Ureter (tissue), 1 donor: ENCODE measurements at regions not wholly inside any gene's neighbourhood (a gene's known extent, or its start where the extent isn't known, plus 50 kb on each side); places are given as distances from the start of the nearest gene placed in this dataset.

Experiments used
- DNase-seq: peaks from one replicate; pipeline ENCODE4 v3.0.0-alpha.2; 2020; ENCODE audit warnings: low spot score
- donor health status: DM: yes; HTN: yes; CAD: no.

DNA sequence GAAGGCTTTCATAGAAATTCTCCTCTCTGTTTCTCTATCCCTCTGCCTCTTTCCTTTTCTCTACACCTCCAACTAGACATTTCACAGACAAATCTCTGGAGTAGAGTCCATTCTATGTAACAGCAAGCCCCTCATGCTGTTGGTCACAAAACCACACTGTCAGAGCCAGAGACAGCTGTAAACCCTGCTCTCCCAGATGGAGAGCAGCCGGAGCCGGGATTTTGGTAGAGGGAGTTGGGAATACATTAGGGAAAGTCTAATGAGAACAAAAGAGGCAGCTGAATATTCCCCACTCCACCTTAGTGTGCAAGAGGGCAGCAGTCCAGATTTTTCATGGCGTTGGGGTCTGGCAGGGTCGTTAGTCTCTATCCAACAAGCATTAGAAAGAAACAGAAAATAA lies 68.3 kb upstream of the EDN1 start:
- no peak for DNase-seq

DNA sequence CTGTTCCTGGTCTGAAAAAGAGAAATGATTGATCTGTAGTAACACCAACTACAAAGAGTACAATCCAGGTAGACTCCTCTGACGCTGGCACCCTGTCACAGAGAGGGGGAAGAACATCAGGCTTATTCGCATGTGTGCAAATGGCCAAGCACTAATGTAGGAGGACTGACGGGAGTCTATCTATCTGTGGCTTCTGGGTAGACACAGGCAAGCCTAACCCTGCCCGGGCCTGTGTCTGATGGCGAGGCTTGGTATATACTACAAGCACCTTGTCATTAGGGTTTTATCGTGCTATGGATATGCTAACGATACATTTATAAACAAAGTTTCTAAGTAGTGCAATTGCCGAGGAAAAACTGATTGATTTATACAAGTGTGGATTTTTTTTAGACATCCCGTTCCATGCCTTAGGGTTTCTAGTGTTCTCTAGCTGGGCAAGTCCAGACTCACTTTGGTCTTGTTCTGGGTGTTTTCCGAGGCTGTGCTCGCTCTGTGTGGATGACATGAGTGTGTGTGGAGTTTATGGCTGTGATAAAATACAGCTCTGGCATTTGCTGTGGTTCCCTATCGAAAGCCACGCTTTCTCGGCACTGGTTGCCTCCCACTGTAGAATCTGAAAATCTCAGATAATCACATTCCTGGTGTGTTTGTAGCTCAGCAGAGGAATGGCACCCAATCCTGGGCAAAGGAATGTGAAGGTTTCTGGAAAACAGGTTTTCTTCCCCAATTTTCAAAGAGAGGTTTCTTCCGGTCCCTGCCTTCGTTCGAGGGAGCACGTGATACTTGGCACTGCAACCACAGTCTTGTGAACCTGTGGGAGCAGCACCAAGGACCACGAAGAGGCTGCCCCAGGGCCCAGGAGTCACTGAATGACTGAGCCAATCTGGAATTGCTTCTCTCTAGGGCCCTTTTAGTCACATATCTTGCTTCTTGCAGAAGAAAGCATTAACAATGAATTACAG lies 67.5 kb upstream of the EDN1 start:
- DNase-seq: no peak

DNA sequence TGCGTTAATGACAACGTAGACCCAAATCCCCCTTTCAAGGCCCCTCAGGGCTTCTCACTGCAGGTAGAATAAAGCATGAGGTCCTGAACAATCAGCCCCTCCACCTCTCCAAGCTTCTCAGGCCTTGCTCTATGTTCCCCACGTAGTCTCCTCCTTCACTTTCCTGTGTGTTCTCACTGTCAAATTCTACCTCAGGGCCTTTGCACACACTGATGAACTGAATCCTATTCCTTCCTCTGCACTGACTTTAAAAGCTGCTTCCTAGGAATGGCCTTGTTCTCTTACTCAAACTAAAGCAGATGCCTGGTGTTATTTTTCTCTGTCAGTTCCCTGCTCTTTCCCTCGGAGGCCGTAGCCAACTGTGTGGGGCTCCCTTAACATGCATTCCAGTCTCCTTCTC lies 66.8 kb upstream of the EDN1 start:
- DNase-seq: no peak

DNA sequence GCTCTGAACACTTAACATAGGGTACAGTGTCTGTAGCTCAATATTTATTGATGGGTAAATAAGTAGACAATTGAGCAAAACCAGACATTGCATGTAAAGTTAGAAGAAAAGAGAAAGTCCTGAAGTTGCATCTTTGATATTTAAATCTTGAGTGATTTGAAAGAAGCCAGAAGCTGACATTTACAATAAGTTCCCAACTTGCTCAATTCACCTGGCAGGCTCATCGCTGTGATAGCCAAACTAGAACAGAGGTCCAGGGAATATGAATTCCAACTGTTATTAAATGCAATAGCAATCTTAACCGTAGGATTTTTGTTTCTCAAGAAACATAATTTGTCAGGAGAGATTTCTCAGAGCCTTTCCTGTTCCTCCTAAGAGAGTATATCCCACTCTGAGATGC lies 65.9 kb upstream of the EDN1 start:
- no peak for DNase-seq

DNA sequence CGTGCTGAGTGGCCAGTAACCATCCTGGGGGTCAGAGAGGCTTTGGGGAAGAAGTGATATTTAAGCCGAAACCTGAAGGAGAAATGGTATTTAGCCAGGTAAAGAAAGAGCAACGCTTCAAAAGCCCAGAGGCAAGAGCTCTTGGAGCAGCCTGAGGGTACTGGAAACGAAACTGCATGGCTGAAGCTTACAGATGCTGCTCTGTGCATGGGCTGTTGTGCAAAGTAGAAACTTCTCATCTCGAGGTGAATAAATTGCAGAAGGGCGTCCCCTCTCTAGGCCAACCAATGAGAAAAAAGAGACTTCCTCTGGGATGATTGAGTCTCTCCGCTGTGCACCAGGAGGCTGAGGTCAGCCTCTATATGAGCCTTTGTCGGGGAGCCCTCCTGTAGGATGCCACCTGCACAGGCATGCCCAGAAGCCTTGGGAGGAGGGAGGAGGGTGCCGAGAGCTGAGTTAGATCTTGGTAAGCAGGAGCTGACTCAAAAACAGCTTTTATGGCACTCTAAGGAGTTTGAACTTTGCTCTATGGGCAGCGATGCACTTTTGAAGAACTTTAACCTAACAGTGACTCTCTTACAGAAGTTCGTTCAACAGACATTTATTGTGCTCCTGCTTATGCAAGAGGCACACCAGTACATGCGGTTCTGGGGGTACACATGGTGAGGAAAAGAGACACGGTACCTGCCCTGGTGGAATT lies 61.6 kb upstream of the EDN1 start:
- no peak for DNase-seq

DNA sequence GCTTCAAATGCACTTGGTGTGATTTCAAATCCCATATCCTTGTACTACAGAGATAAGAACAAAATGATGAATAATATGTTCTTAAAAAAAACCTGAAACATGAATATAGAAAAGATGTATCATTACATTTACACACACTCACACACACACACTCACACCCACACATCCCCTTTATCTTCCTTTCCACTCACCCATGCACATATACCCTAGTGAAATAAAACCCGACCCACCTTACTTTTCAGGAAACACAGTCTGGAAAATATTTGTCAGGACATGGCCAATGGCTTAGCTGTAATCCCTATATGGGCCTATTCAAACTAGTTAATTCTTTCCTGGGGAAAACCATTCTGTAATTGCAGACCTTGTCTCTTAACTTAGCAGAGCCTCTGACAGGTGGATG lies 60.8 kb upstream of the EDN1 start:
- DNase-seq: no peak

DNA sequence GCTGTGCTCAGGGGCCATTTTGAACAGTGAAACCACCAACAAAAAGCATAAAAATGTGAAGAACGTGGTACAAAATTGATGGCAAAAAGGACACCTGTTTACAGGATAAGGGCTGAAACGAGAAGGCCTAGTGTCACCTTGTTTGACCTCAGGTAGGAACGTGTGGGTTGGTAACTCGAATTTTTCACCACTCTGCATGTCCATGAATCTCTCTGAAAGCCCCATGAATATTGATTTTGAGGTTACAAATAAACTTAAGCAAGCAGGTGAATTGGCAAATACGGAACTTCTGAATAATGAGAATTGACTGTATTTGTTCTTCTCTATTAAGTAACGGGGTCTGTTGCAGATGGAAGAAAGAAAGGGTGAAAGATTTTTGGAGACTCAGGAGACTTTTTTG lies 59.6 kb upstream of the EDN1 start:
- no peak for DNase-seq

DNA sequence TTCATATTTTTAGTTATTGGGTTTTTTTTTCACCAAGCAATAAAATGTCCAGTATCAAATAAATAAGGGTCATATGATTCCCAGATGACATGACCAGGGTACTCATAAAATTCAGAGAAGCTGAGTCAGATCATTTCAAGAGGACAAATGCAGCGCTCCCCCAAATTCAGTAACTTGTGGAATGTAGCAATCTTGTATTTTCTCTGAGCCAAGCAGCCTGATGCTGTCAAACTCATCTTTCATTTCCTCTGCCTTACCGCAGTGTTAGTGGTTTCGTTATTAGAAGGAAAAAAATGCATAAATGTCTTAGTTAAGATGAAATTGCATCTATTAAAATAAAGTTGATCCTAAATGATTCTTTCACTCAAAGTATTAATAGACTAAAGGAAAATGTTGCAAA lies 57.8 kb upstream of the EDN1 start:
- DNase-seq: no peak

DNA sequence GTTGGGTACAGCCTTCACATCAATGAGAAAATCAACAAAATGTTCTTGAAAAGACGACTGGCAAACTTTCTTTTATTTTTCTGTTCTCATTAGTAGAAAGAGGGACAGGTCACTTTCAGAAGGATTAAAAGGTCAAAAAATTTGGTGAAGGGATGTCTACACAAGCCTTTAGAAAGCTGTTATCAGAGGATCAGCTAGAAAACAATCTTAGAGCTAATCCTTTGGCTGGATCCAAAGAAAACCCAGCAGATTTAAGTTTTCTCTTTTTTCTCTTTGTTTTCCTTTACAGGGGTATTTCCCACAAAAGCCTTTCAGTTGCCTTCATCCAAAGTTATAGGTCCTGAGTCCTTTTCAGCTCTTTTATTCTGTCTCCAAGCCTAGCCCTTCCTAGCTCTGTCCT lies 57.3 kb upstream of the EDN1 start:
- DNase-seq: no peak

DNA sequence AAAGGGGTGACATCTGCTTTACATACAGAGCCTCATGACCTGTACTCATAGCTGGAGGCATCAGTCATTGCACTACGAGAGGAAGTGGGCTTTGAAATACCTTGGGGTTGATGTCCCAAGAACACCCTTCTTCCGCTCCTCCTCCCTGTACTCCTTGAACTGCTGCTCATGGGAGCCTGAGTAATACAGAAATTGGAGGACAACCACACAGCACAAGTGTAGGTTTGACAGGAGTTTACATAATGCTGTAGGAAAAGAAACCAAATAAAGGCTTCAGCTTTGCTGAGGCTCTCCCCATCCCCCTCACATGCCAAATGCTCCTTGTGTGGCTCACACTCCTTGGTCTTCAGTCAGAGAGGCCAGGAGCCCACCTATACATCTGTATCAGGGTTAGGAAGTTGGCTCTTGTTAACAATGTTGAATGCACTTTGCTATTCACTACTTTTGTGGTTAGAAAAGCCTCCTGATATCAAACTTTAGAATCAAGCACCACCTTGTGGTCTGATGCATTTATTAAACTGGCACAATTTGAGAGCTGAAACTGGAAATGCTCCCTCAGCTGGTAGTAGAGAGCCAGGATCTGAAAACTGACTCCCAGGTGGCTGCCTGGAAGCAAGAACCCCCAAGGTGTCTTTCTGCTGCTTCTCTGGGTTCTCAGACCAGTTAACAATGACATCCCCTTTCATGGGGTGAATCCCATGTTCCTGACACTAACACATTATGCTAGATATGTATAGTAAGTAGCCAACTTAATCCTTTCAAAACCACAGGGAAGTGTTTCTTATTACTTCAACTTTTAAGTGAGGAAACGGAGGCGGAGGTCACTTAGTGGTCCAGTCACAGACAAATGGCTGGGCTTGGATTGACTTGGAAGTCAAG lies 56.2 kb upstream of the EDN1 start:
- DNase-seq: peak; percentile 60

DNA sequence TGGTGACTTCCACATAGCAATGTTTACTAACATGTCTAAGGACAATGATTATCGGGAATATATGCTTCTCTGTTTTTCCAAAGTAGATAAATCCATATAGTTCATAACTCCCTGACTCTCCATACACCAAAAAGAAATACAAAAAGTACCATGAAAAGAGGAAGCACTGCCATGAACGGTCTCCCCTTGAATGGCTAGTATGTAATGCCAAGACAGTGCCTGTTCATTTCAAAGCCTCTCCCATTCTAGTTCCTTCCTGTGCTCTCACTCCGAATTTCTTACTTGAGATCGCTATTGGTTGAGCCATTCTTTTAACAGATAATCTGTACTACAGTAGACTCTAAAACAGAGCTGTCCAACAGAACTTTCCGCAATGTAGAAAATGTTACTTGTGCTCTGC lies 54.8 kb upstream of the EDN1 start:
- no peak for DNase-seq

DNA sequence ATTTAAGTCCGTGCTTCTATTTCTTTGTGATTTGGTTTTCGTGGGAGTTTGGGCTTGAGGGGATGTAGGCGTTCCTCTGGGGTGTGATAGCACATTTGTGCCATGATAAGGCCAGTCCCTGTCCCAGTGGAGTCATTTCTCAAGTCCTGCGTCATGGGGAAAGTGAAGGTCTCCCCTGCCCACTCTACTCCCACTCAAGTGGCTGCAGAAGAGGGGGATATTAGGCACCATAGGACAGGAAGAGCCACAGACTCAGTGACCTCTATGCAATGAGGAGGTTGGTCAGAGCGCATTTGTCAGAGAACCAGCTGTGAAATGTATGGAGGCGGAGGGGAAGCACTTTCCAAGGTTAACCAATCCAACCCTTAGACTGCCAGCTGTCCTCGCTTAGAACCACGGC lies 51.9 kb upstream of the EDN1 start:
- DNase-seq: no peak
